ENCODE measurements at regions not wholly inside any gene's neighbourhood (a gene's known extent, or its start where the extent isn't known, plus 50 kb on each side); places are given as distances from the start of the nearest gene placed in this dataset.

- H3K27ac Mint-ChIP-seq = no peak overlapping the region
- peak overlapping the region; percentile 75 for H3K4me3 Mint-ChIP-seq
- H3K36me3 Mint-ChIP-seq (ENCODE audit: low read depth) = no peaks in the 10 kb centered on the region
- H3K4me1 Mint-ChIP-seq (ENCODE audit: low read depth) = peaks cover 60% of the 10 kb centered on the region
- H3K9me3 Mint-ChIP-seq = no peaks in the 10 kb centered on the region
- peaks cover 24% of the 10 kb centered on the region for H3K27me3 Mint-ChIP-seq
Observed at GRCh38 chr21:31557421-31558188, 101.9 kb upstream of the SOD1 start.

GRCh38 chr21:31556662-31557061 is 102.8 kb upstream of the SOD1 start:
- H3K4me1 Mint-ChIP-seq (ENCODE audit: low read depth) = peaks cover 60% of the 10 kb centered on the region
- H3K27me3 Mint-ChIP-seq = peaks cover 24% of the 10 kb centered on the region
- peak overlapping the region; percentile 75 for H3K4me3 Mint-ChIP-seq

GRCh38 chr21:31555741-31556191 is 103.7 kb upstream of the SOD1 start:
- H3K27ac Mint-ChIP-seq = no peak overlapping the region
- H3K27me3 Mint-ChIP-seq = peaks cover 24% of the 10 kb centered on the region
- H3K36me3 Mint-ChIP-seq (ENCODE audit: low read depth) = no peaks in the 10 kb centered on the region
- H3K4me3 Mint-ChIP-seq = no peak overlapping the region
- no peaks in the 10 kb centered on the region for H3K9me3 Mint-ChIP-seq
- H3K4me1 Mint-ChIP-seq (ENCODE audit: low read depth) = peaks cover 60% of the 10 kb centered on the region

More at GRCh38 chr21:31556662-31557061, 102.8 kb upstream of the SOD1 start:
- Mint-ChIP-seq H3K27ac (no peak overlapping the region), H3K9me3 (no peaks in the 10 kb centered on the region), H3K36me3 (ENCODE audit: low read depth) (no peaks in the 10 kb centered on the region)

GRCh38 chr21:31554511-31555022 is 104.9 kb upstream of the SOD1 start:
- peak overlapping the region; percentile 8 for H3K27ac Mint-ChIP-seq
- H3K9me3 Mint-ChIP-seq = no peaks in the 10 kb centered on the region
- no peak overlapping the region for H3K4me3 Mint-ChIP-seq
- no peaks in the 10 kb centered on the region for H3K36me3 Mint-ChIP-seq (ENCODE audit: low read depth)
- peaks cover 50% of the 10 kb centered on the region for H3K4me1 Mint-ChIP-seq (ENCODE audit: low read depth)
- H3K27me3 Mint-ChIP-seq = peaks cover 24% of the 10 kb centered on the region

- H3K9me3 Mint-ChIP-seq = no peaks in the 10 kb centered on the region
- no peaks in the 10 kb centered on the region for H3K36me3 Mint-ChIP-seq (ENCODE audit: low read depth)
- peaks cover 49% of the 10 kb centered on the region for H3K4me1 Mint-ChIP-seq (ENCODE audit: low read depth)
- H3K27ac Mint-ChIP-seq = no peak overlapping the region
- peaks cover 24% of the 10 kb centered on the region for H3K27me3 Mint-ChIP-seq
- H3K4me3 Mint-ChIP-seq = no peak overlapping the region
Observed at GRCh38 chr21:31553926-31554325, 105.6 kb upstream of the SOD1 start.

- Mint-ChIP-seq H3K27me3 (peaks cover 24% of the 10 kb centered on the region), H3K9me3 (no peaks in the 10 kb centered on the region), H3K27ac (no peak overlapping the region), H3K4me1 (ENCODE audit: low read depth) (peaks cover 50% of the 10 kb centered on the region), H3K36me3 (ENCODE audit: low read depth) (no peaks in the 10 kb centered on the region), H3K4me3 (no peak overlapping the region)
Observed at GRCh38 chr21:31553461-31553860, 106.0 kb upstream of the SOD1 start.

- Mint-ChIP-seq H3K27me3 (peaks cover 24% of the 10 kb centered on the region), H3K36me3 (ENCODE audit: low read depth) (no peaks in the 10 kb centered on the region), H3K27ac (no peak overlapping the region), H3K4me1 (ENCODE audit: low read depth) (peaks cover 50% of the 10 kb centered on the region), H3K4me3 (no peak overlapping the region), H3K9me3 (no peaks in the 10 kb centered on the region)
Observed at GRCh38 chr21:31552826-31553225, 106.7 kb upstream of the SOD1 start.

GRCh38 chr21:31550070-31550469 is 109.4 kb upstream of the SOD1 start:
- H3K27ac Mint-ChIP-seq = no peak overlapping the region
- no peaks in the 10 kb centered on the region for H3K9me3 Mint-ChIP-seq

GRCh38 chr21:31548688-31549087 is 110.8 kb upstream of the SOD1 start:
- Mint-ChIP-seq H3K27ac (no peak overlapping the region), H3K4me1 (ENCODE audit: low read depth) (peaks cover 15% of the 10 kb centered on the region), H3K9me3 (no peaks in the 10 kb centered on the region), H3K27me3 (peaks cover 3% of the 10 kb centered on the region), H3K4me3 (no peak overlapping the region), H3K36me3 (ENCODE audit: low read depth) (no peaks in the 10 kb centered on the region)

More at GRCh38 chr21:31550070-31550469, 109.4 kb upstream of the SOD1 start:
- H3K36me3 Mint-ChIP-seq (ENCODE audit: low read depth) = no peaks in the 10 kb centered on the region
- H3K4me1 Mint-ChIP-seq (ENCODE audit: low read depth) = peaks cover 28% of the 10 kb centered on the region
- H3K4me3 Mint-ChIP-seq = no peak overlapping the region
- H3K27me3 Mint-ChIP-seq = peaks cover 3% of the 10 kb centered on the region

- no peaks in the 10 kb centered on the region for H3K9me3 Mint-ChIP-seq
Observed at GRCh38 chr21:31546443-31547170, 112.9 kb upstream of the SOD1 start.

GRCh38 chr21:31545036-31545435 is 114.5 kb upstream of the SOD1 start:
- no peaks in the 10 kb centered on the region for H3K9me3 Mint-ChIP-seq

More at GRCh38 chr21:31546443-31547170, 112.9 kb upstream of the SOD1 start:
- Mint-ChIP-seq H3K4me3 (no peak overlapping the region), H3K27ac (no peak overlapping the region), H3K4me1 (ENCODE audit: low read depth) (peaks cover 3% of the 10 kb centered on the region), H3K27me3 (no peaks in the 10 kb centered on the region), H3K36me3 (ENCODE audit: low read depth) (no peaks in the 10 kb centered on the region)

GRCh38 chr21:31543191-31543590 is 116.3 kb upstream of the SOD1 start:
- Mint-ChIP-seq H3K27me3 (no peaks in the 10 kb centered on the region), H3K4me1 (ENCODE audit: low read depth) (no peaks in the 10 kb centered on the region), H3K27ac (no peak overlapping the region), H3K9me3 (no peaks in the 10 kb centered on the region), H3K36me3 (ENCODE audit: low read depth) (no peaks in the 10 kb centered on the region), H3K4me3 (no peak overlapping the region)

More at GRCh38 chr21:31545036-31545435, 114.5 kb upstream of the SOD1 start:
- H3K36me3 Mint-ChIP-seq (ENCODE audit: low read depth) = no peaks in the 10 kb centered on the region
- no peaks in the 10 kb centered on the region for H3K27me3 Mint-ChIP-seq
- peaks cover 3% of the 10 kb centered on the region for H3K4me1 Mint-ChIP-seq (ENCODE audit: low read depth)
- no peak overlapping the region for H3K27ac Mint-ChIP-seq
- H3K4me3 Mint-ChIP-seq = no peak overlapping the region

GRCh38 chr21:31538816-31539215 is 120.7 kb upstream of the SOD1 start:
- H3K4me3 Mint-ChIP-seq = no peak overlapping the region
- H3K4me1 Mint-ChIP-seq (ENCODE audit: low read depth) = no peaks in the 10 kb centered on the region
- no peaks in the 10 kb centered on the region for H3K27me3 Mint-ChIP-seq
- no peak overlapping the region for H3K27ac Mint-ChIP-seq
- H3K36me3 Mint-ChIP-seq (ENCODE audit: low read depth) = no peaks in the 10 kb centered on the region
- no peaks in the 10 kb centered on the region for H3K9me3 Mint-ChIP-seq

GRCh38 chr21:31537872-31538576 is 121.5 kb upstream of the SOD1 start:
- no peak overlapping the region for H3K27ac Mint-ChIP-seq
- no peaks in the 10 kb centered on the region for H3K27me3 Mint-ChIP-seq
- no peaks in the 10 kb centered on the region for H3K4me1 Mint-ChIP-seq (ENCODE audit: low read depth)
- H3K9me3 Mint-ChIP-seq = no peaks in the 10 kb centered on the region
- no peaks in the 10 kb centered on the region for H3K36me3 Mint-ChIP-seq (ENCODE audit: low read depth)
- H3K4me3 Mint-ChIP-seq = no peak overlapping the region

- no peaks in the 10 kb centered on the region for H3K27me3 Mint-ChIP-seq
- H3K4me1 Mint-ChIP-seq (ENCODE audit: low read depth) = no peaks in the 10 kb centered on the region
- H3K36me3 Mint-ChIP-seq (ENCODE audit: low read depth) = no peaks in the 10 kb centered on the region
- no peak overlapping the region for H3K27ac Mint-ChIP-seq
- no peaks in the 10 kb centered on the region for H3K9me3 Mint-ChIP-seq
- H3K4me3 Mint-ChIP-seq = no peak overlapping the region
Observed at GRCh38 chr21:31536138-31536537, 123.4 kb upstream of the SOD1 start.
